HG03558 (cell line): ENCODE measurements at regions not wholly inside any gene's neighbourhood (a gene's known extent, or its start where the extent isn't known, plus 50 kb on each side); places are given as distances from the start of the nearest gene placed in this dataset.

Experiments used
- ATAC-seq: cut with Tn5 transposase; IDR thresholded peaks from one replicate; pipeline ENCODE4 v1.9.1; 2021; ENCODE audit warnings: moderate number of reproducible peaks; ENCODE audit not compliant: unreplicated experiment; ENCODE audit errors: extremely low read depth

DNA sequence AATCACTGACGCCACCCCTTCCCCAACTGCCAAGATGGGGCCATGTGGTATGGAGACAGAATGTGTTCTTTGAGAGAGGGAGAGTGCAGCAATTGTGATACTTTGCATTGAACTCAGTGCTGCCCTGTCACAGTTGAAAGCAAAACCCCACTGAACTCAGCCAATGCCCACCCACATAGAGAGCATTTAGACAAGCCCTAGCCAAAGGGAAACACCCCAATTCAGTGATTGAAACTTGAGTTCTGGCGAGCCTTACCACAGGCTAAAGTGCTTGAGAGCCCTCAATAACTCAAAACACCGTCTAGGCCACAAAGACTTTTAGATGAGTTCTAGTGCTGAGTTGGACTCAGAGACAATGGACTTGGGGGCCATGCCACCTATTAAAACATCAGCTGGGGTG, 751.9 kb upstream of the POT1 start:
- no peak for ATAC-seq

DNA sequence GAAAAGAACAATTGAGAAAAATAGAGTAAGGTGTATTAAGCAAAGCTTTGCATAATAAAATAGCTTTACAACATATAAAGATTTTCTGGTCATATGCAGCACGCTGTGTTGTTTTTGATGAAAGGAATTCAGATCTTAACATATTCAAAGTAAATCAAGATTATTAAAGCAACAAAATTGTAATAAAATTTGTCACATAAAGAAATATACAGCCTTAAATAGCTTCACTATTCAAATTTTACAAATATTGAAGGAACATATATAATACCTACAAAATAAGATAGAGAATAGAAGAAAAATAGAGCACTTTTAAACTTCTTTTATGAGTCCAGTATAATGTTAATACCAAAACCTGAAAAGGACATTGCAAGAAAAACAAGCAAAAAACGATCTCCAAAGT, 749.1 kb upstream of the POT1 start:
- ATAC-seq, result no peak

DNA sequence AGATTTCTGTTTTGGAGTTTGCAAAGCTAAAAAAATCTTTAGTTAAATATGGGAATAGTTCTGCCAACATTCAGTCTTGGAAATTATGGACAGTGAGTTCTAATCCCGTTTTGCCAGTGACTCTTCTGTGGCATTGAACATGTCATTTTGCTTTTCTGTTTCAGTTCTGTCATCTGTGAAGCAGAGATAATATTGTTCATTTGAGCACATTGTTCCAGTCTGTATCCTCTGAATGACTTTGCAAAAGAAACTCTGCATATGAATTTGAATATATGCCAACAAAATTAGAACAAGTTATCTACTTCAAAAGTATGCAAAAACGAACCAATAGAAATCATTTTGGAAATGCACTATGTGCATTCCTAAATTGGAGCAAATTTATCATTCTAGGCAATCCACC, 746.0 kb upstream of the POT1 start:
- ATAC-seq, result no peak

DNA sequence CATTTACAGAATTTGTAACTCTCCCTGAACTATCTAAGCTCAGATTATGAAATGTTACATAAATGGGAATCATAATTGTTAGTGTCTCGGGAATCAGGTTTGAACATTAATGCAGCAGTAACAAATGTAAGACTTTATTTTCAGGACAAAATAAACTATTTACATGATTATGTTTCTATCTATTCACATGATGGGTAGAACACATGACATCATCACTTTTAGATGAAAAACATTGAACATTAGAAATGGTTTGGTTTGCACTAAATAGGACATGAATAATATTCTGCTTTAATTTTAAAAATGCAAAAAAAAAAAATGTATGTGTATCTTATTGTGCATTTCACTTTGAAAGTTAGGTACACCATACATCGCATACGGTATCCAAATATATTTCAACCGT, 745.5 kb upstream of the POT1 start:
- no peak for ATAC-seq

DNA sequence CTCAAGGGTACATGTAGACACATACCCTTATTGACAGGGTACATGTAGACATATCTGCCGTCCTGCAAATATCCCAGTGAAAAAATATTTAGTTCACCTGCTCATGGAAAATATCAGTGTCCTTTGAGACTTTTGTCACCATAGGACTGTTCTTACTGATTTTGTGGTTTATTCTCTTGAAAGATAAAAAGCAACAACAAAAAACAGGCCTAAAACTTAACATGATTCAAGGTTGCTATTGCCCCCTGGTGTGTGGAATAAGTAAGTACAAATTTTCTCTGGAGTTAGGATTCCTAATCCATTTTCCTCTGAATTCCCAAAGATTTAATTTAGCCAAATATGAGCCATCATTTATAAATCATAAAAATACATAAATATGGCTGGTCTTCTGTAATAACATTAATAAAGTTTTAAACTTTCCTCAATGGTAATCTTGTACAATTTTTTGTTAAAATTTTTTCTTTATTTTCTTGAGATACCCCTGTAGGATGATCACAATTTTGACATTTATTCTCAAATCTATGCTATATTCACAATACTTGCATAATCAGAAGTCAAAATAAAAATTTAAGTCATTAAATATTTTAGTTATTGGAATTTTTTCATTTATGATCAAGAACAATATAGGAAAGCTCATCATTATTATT, 741.4 kb upstream of the POT1 start:
- no peak for ATAC-seq

DNA sequence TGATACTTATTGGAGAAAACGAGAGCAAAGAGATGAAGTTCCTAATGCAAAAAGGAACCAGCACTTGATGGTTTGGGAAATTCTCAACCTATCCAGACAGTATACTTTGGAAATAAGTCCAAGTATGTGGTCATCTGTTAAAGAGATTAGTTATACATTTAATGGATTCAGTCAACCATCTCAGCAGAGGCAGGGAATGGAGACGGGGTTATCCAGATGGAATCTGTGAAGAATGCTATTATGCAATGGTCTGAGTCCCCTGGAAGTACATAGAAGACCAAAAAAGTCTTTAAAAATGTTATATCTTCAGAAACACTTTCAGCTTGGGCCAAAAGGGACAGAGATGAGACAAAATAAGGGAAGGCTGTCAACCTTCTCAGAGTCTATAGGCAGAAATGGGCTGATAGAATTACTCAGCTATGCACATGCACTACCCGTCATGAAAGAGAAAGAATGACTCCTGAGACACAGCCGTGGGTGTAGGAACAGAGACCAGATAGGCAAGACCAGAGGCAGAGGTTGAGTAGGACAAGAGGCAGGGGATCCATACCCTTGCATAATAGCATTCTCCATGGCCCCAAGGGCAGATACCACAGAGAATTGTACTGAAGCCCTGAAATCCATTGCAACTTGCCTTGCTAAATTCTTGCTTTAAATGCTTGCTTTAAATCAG, 738.8 kb upstream of the POT1 start:
- no peak for ATAC-seq

DNA sequence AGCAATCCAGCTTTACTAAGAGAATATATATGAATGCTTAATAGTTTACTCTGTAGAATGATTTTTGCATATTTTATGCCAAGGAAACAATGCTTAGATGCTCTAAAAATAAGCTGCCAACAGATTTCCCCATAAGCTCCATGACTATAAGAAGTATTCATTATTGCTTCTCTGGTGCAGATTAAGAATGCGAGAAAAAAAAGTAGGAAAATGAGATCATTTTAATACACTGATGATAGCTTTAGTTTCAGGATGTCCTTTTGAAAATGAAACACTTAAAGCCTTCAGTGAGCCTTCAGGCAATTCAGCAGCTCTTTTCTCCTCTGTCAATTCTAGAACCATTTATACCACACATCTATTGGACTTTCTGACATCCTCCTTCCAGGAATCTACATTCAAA, 735.0 kb upstream of the POT1 start:
- no peak for ATAC-seq

DNA sequence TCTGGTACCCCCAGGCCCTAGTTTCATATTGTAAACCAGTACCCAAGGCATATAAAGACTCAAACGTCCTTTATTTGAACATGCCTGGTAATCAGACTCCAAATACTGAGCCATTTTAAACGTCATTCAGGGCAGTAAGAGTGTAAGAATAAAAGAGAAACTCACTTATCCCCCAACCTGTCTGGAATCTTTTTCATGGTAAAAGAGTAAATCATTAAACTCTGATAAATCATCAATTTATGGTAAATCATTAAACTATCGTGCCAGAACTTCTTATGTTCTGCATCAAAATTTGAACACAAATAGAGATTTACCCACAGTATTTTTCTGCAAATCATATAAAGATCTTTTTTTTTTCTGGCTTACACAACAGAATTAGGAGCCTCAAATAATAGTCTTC, 734.3 kb upstream of the POT1 start:
- ATAC-seq, result no peak

- no peak for ATAC-seq
These were observed 732.1 kb upstream of the POT1 start for GRCh38 chr7:125661677-125662076.

GRCh38 chr7:125661006-125661405, 731.4 kb upstream of the POT1 start:
- ATAC-seq, result no peak

DNA sequence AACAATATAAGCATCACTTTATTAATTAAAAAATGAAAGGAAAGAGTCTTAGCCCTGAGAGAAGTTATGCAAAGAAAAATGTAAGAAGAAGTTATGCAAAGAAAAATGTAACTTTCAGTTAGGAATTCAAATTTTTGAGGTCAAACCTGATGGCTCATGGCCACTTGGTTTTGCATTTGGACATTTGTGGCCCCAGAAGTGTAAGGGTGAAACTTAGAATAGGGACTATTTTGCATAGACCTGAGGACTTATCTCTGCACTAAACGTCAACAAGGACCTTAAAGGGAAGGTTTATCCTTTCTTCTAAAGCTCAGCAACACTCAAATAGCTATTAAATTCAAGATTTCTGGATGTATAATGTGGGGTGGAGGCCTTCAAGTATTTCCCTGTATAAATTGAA, 724.5 kb upstream of the POT1 start:
- no peak for ATAC-seq

GRCh38 chr7:125651823-125652528, 722.4 kb upstream of the POT1 start:
- ATAC-seq, result no peak

DNA sequence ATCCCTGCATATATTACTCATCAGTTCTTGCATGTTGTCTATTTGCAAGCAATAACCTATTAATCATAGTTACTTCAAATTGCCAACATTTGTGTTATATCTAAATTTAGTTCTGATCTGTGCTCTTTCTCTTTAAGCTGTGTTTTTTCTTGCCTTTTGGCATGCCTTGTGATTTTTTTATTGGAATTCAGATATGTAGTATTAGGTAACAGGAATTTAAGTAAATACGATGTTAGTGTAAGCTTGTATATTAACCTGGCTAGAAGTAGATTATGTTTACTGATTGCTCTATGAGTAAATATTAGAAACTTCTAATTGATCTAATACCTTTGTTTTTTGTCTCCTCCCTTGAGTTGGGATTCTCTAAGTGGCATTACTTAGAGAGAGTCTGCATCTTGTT, 718.9 kb upstream of the POT1 start:
- no peak for ATAC-seq

GRCh38 chr7:125645770-125646169, 716.1 kb upstream of the POT1 start:
- no peak for ATAC-seq

GRCh38 chr7:125644109-125644508, 714.5 kb upstream of the POT1 start:
- ATAC-seq, result no peak

DNA sequence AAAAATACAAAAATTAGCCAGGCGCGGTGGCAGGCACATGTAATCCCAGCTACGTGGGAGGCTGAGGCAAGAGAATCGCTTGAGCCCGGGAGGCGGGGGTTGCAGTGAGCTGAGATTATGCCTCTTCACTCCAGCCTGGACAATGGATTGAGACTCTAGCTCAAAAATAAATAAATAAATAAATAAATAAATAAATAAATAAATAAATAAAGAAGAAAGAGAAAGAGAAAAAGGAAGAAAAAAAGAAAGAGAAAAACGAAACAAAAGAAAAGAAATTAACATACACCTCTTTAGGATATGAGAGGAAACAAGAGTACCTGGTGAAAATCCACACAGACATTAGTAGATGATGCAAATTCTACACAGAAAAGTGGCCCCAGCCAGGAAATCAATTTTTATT, 713.7 kb upstream of the POT1 start:
- no peak for ATAC-seq

DNA sequence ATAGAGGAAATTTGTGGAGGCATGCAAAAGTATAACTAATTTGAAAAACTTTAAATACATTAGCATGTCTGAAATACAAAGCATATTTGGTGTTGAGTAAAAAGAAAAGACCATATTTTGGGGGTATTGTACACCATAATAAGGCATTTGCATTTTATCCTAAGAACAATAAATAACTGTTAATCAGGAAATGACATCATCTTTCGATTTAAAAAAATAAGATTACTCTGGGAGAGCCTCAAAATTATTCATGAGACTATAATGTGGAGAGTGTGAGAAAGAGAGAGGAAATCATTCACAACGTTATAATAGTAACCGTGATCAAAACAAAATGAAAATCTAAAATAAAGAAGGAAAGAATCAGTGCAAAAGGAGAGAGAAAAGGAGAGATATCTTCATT, 712.3 kb upstream of the POT1 start:
- ATAC-seq, result no peak

- no peak for ATAC-seq
These were observed 706.8 kb upstream of the POT1 start for GRCh38 chr7:125636320-125636962.

DNA sequence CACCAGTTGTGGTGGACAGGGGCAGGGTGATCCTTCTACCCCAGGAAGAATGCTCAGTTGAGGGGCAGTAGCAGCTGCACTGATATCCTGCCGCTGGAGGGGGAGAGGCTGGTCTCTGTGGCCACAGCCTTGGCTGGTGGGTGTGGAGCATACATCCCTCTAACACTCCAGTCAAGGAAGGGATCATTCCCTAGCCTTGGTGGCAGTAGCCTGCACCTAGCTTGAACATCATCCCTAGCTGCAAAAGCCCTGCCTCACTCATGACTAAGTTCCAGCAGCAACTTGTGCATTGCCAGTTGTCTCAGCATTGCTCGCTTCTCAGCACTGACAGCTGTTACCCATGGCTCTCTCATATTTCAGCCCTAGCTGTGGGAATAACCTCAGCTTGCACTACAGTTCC, 688.9 kb upstream of the POT1 start:
- ATAC-seq, result no peak

DNA sequence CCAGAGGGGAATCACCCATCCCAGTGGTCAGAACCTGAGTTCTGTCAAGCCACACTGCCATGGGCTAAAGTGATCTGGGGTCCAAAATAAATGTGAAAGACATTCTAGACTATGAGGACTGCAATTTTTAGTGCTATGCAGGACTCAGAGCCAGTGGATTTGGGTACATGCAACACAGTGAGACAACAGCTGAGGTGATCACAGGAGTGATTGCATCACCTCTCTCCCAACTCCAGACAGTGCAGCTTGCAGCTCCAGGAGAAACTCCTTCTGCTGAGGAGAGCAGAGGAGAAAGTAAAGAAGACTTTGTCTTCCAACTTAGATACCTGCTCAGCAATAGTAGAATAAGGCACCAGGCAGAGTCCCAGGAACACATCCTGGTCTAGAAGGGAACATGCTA, 682.0 kb upstream of the POT1 start:
- no peak for ATAC-seq

DNA sequence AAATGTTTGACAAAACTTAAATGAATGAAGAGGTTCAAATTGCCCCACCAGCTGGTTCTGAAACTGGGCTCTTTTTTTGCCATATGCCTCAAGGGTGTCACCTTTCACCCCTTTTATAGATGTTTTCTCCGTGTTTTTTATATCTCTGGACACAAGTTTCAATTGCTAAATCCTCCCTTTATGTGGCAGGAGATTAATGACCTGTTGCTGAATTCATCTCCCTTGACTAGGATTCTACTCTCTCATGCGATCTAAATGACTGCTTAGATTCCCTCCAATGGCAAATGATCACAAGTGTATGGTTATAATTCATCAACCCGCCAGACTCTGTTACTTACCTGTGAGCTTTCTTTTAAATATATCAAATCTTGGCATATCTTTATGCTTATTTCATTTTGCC, 677.0 kb upstream of the POT1 start:
- ATAC-seq, result no peak
